HepG2 (cell line): ENCODE measurements at regions not wholly inside any gene's neighbourhood (a gene's known extent, or its start where the extent isn't known, plus 50 kb on each side); places are given as distances from the start of the nearest gene placed in this dataset.

Source experiments
- ASH2L ChIP-seq: fragments of 300-600, 200-600 bp; sonication (generic); IDR thresholded peaks from 2 replicates; pipeline ENCODE4 v1.7.0; 2017; ENCODE audit warnings: low read depth, mild to moderate bottlenecking, moderate library complexity, mixed read lengths, low read length; ENCODE audit not compliant: insufficient read length
- CBX5 ChIP-seq: sonication (generic); formaldehyde crosslinking; IDR thresholded peaks from 2 replicates; pipeline ENCODE4 v1.4.0; 2020; ENCODE audit warnings: missing genetic modification reagents, borderline replicate concordance
- E2F1 ChIP-seq: sonication (generic); formaldehyde crosslinking; IDR thresholded peaks from 2 replicates; pipeline ENCODE4 v1.5.0; 2020; ENCODE audit warnings: missing genetic modification reagents
- MTA3 ChIP-seq: sonication (generic); formaldehyde crosslinking; IDR thresholded peaks from 2 replicates; pipeline ENCODE4 v1.4.0; 2020; ENCODE audit warnings: missing genetic modification reagents
- MYPOP ChIP-seq: sonication (generic); formaldehyde crosslinking; IDR thresholded peaks from 2 replicates; pipeline ENCODE4 v1.8.1; 2023; ENCODE audit warnings: mild to moderate bottlenecking, moderate library complexity, missing genetic modification reagents
- SMYD3 ChIP-seq: sonication (generic); formaldehyde crosslinking; IDR thresholded peaks from 2 replicates; pipeline ENCODE4 v1.8.1; 2023; ENCODE audit warnings: mild to moderate bottlenecking, missing genetic modification reagents
- TCF12 ChIP-seq, 2 experiments: fragments of 450-650 bp in 1 of 2; sonication (generic) in 1 of 2; formaldehyde crosslinking in 1 of 2; IDR thresholded peaks; 2 replicates each; pipeline versions ENCODE4 v1.6.1 to v1.8.0; 2017 to 2022; ENCODE audit warnings: antibody characterized with exemption in 1 of 2, mild to moderate bottlenecking in 1 of 2, missing genetic modification reagents in 1 of 2, moderate library complexity in 1 of 2
- ZNF281 ChIP-seq: sonication (generic); formaldehyde crosslinking; IDR thresholded peaks from 2 replicates; pipeline ENCODE4 v1.4.0; 2020; ENCODE audit warnings: missing genetic modification reagents, borderline replicate concordance
- ZNF383 ChIP-seq: sonication (generic); formaldehyde crosslinking; IDR thresholded peaks from 2 replicates; pipeline ENCODE4 v1.4.0; 2020; ENCODE audit warnings: missing genetic modification reagents, mild to moderate bottlenecking, borderline replicate concordance
- ZNF615 ChIP-seq: sonication (generic); formaldehyde crosslinking; IDR thresholded peaks from 2 replicates; pipeline ENCODE4 v1.5.0; 2020; ENCODE audit warnings: mild to moderate bottlenecking, missing genetic modification reagents, borderline replicate concordance
- ZNF674 ChIP-seq: sonication (generic); formaldehyde crosslinking; IDR thresholded peaks from 2 replicates; pipeline ENCODE4 v1.5.0; 2020; ENCODE audit warnings: low read depth, mild to moderate bottlenecking, missing genetic modification reagents

- TF ChIP-seq ASH2L: no peak
- TF ChIP-seq ZNF674: no peak
- TF ChIP-seq MYPOP (CRISPR knock-in tag): no peak
- TF ChIP-seq ZNF383: no peak
- TF ChIP-seq TCF12 (IDR thresholded peaks at IDR 0.05): no peak
- no peak for TF ChIP-seq TCF12 (CRISPR knock-in tag; IDR thresholded peaks at IDR 0.05)
- TF ChIP-seq E2F1 (CRISPR knock-in tag): no peak
- no peak for TF ChIP-seq ZNF615
- TF ChIP-seq MTA3 (CRISPR knock-in tag): no peak
- no peak for TF ChIP-seq CBX5 (CRISPR knock-in tag)
- no peak for TF ChIP-seq ZNF281 (CRISPR knock-in tag)
- no peak for TF ChIP-seq SMYD3 (CRISPR knock-in tag)
Measured at GRCh38 chr2:58407487-58407886, 166.4 kb upstream of the FANCL start (continued).
